PFSK-1 (cell line): ENCODE measurements at regions not wholly inside any gene's neighbourhood (a gene's known extent, or its start where the extent isn't known, plus 50 kb on each side); places are given as distances from the start of the nearest gene placed in this dataset.

Experiments used
- FOXP2 ChIP-seq: optimal IDR thresholded peaks from 2 replicates; pipeline ENCODE3; 2011; ENCODE audit warnings: borderline replicate concordance, control low read depth, inconsistent platforms; ENCODE audit not compliant: insufficient read depth; ENCODE audit errors: extremely low read length, extremely low read depth
- POLR2AphosphoS5 ChIP-seq: IDR thresholded peaks from 2 replicates; pipeline ENCODE4 v1.6.1; 2012; ENCODE audit warnings: low read depth, mild to moderate bottlenecking, control low read depth, low read length, moderate library complexity
- REST ChIP-seq, 2 experiments: IDR thresholded peaks; 2 replicates each; pipeline versions ENCODE4 v1.6.1 to v1.8.0; 2011 to 2012; ENCODE audit warnings: low read depth in 2 of 2, low read length in 2 of 2, control low read depth in 1 of 2, inconsistent platforms in 1 of 2, mild to moderate bottlenecking in 1 of 2, moderate library complexity in 1 of 2; ENCODE audit not compliant: insufficient read depth in 1 of 2
- SIN3A ChIP-seq: IDR thresholded peaks from 2 replicates; pipeline ENCODE4 v1.6.1; 2012; ENCODE audit warnings: mild to moderate bottlenecking, low read length, moderate library complexity, borderline replicate concordance; ENCODE audit not compliant: insufficient read depth
- TAF1 ChIP-seq: IDR thresholded peaks from 2 replicates; pipeline ENCODE4 v1.6.1; 2012; ENCODE audit warnings: low read length, control low read depth, borderline replicate concordance; ENCODE audit not compliant: insufficient read depth

- TF ChIP-seq FOXP2, result no peak
- TF ChIP-seq POLR2AphosphoS5, result no peak
- TF ChIP-seq REST (IDR thresholded peaks at IDR 0.05; ENCODE audit: insufficient read depth in 1 of 2, low read depth in 2 of 2, low read length in 2 of 2), result no peak
- TF ChIP-seq TAF1, result no peak
- no peak for TF ChIP-seq SIN3A
Observed at GRCh38 chr15:61393524-61393923, 164.4 kb upstream of the RORA start.

GRCh38 chr15:61390138-61390537, 161.0 kb upstream of the RORA start:
- no peak for TF ChIP-seq REST (IDR thresholded peaks at IDR 0.05; ENCODE audit: insufficient read depth in 1 of 2, low read depth in 2 of 2, low read length in 2 of 2)
- TF ChIP-seq TAF1, result no peak

GRCh38 chr15:61389334-61390028, 160.4 kb upstream of the RORA start:
- TF ChIP-seq TAF1 (no peak), SIN3A (no peak), POLR2AphosphoS5 (no peak), FOXP2 (no peak), REST (IDR thresholded peaks at IDR 0.05; ENCODE audit: insufficient read depth in 1 of 2, low read depth in 2 of 2, low read length in 2 of 2) (no peak)

GRCh38 chr15:61387675-61388074, 158.6 kb upstream of the RORA start:
- TF ChIP-seq SIN3A (no peak), FOXP2 (no peak), REST (IDR thresholded peaks at IDR 0.05; ENCODE audit: insufficient read depth in 1 of 2, low read depth in 2 of 2, low read length in 2 of 2) (no peak), POLR2AphosphoS5 (no peak), TAF1 (no peak)

DNA sequence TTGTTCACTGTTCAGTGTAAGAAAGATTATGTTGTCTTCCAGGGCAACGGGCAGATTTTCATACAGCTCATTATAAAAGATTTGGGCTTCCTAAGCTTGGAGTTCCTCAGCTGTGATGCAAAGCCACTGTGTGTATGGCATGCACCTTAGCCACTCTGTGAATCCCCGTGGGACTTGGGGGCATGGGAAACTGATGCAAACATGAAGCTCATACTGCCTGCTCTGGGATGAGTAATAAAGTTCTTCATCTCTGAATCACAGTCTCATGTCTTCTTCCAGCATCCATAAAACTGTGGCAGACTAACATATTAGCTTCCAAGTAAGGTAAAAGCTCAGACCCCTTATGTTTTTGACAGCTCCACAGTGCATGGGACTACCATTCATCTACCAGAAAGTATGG, 154.3 kb upstream of the RORA start:
- TF ChIP-seq TAF1 (no peak), POLR2AphosphoS5 (no peak), REST (IDR thresholded peaks at IDR 0.05; ENCODE audit: insufficient read depth in 1 of 2, low read depth in 2 of 2, low read length in 2 of 2) (no peak), FOXP2 (no peak), SIN3A (no peak)
